A673 (cell line): ENCODE measurements at regions not wholly inside any gene's neighbourhood (a gene's known extent, or its start where the extent isn't known, plus 50 kb on each side); places are given as distances from the start of the nearest gene placed in this dataset.

ENCODE experiments used
- BruUV-seq: library from RNA; stranded (reverse); fragments of 400-500 nt; replicated peaks from 2 replicates; lab custom pipeline; 2021; lab: Mats Ljungman, UMichigan
- CTCF ChIA-PET: fragments of 300-600 bp; sonication (Branson Sonifier 250); formaldehyde crosslinking; loops from one replicate; lab custom pipeline; 2022; ENCODE audit warnings: antibody characterized with exemption; lab: Charles Lee
- POLR2A ChIA-PET: fragments of 300-600 bp; sonication (Branson Sonifier 250); formaldehyde crosslinking; loops from one replicate; lab custom pipeline; 2022; ENCODE audit warnings: antibody characterized with exemption; ENCODE audit not compliant: low non-redundant PET; lab: Charles Lee
- DNase-seq: peaks from one replicate; pipeline ENCODE4 v3.0.0-alpha.2; 2015; ENCODE audit warnings: low spot score
- H3K27ac ChIP-seq: fragments of 200-600 bp; sonication (generic); 2 replicates; pipeline ENCODE4 v1.5.1; 2016; ENCODE audit warnings: mixed run types, low read depth, mild to moderate bottlenecking, mixed read lengths, antibody characterized with exemption, low read length; ENCODE audit not compliant: poor library complexity, severe bottlenecking
- H3K27me3 ChIP-seq: fragments of 200-600 bp; sonication (generic); replicated peaks from 2 replicates; pipeline ENCODE4 v1.6.1; 2017; ENCODE audit warnings: mixed run types, low read depth, mild to moderate bottlenecking, mixed read lengths, antibody characterized with exemption, low read length; ENCODE audit not compliant: insufficient read depth, poor library complexity
- H3K36me3 ChIP-seq: fragments of 200-600 bp; sonication (generic); 2 replicates; pipeline ENCODE4 v1.6.1; 2016; ENCODE audit warnings: mixed run types, mild to moderate bottlenecking, mixed read lengths, antibody characterized with exemption, low read length; ENCODE audit not compliant: insufficient read depth, poor library complexity, severe bottlenecking
- H3K4me1 ChIP-seq: fragments of 200-600 bp; sonication (generic); 2 replicates; pipeline ENCODE4 v1.6.1; 2017; ENCODE audit warnings: mixed run types, mild to moderate bottlenecking, mixed read lengths, antibody characterized with exemption, low read length; ENCODE audit not compliant: insufficient read depth, poor library complexity, severe bottlenecking
- H3K4me3 ChIP-seq: fragments of 200-600 bp; sonication (generic); 2 replicates; pipeline ENCODE4 v1.5.1; 2016; ENCODE audit warnings: low read depth, mixed run types, mild to moderate bottlenecking, mixed read lengths, low read length; ENCODE audit not compliant: poor library complexity, severe bottlenecking
- H3K9me3 ChIP-seq: fragments of 200-600 bp; sonication (generic); 2 replicates; pipeline ENCODE4 v1.6.1; 2016; ENCODE audit warnings: mixed run types, low read depth, mild to moderate bottlenecking, mixed read lengths, antibody characterized with exemption, low read length; ENCODE audit not compliant: poor library complexity, severe bottlenecking
- CTCF ChIP-seq: fragments of 300-800, 200-600 bp; sonication (generic); conservative IDR thresholded peaks from 2 replicates; pipeline ENCODE4 v1.5.1; 2017; ENCODE audit warnings: low read depth, mild to moderate bottlenecking, antibody characterized with exemption, low read length, moderate library complexity, mixed read lengths
- EZH2 ChIP-seq: fragments of 200-600 bp; sonication (generic); IDR thresholded peaks from 2 replicates; pipeline ENCODE4 v1.6.1; 2017; ENCODE audit warnings: borderline replicate concordance, low read depth, mild to moderate bottlenecking, mixed read lengths, antibody characterized with exemption, low read length; ENCODE audit not compliant: poor library complexity, severe bottlenecking
- intact Hi-C: fragments of 100-400 bp; cut with micrococcal nuclease; formaldehyde crosslinking; loops from one replicate; pipeline ENCODE4 v1.10.0; 2022; ENCODE audit not compliant: unreplicated experiment

GRCh38 chr2:4693266-4693665 lies 989.9 kb downstream of the DCDC2C start:
- ChIA-PET CTCF (interaction anchor here (0.6 kb wide), 1 partner anchor 389 kb away, joined by 3 read pairs; no protein-coding TSS in a partner anchor), POLR2A (no interaction called here)
- H3K27ac ChIP-seq, result no peak overlapping the region
- intact Hi-C loops, result no loop called here
- no peaks in the 10 kb centered on the region for H3K36me3 ChIP-seq
- TF ChIP-seq CTCF (no peak), EZH2 (no peak)
- BruUV-seq, result no TSS peak
- H3K27me3 ChIP-seq, result no peaks in the 10 kb centered on the region
- DNase-seq, result peak; percentile 64
- no peaks in the 10 kb centered on the region for H3K9me3 ChIP-seq
- no peak overlapping the region for H3K4me3 ChIP-seq
- H3K4me1 ChIP-seq, result peaks cover 21% of the 10 kb centered on the region

- no peaks in the 10 kb centered on the region for H3K27me3 ChIP-seq
- no peak overlapping the region for H3K4me3 ChIP-seq
- H3K36me3 ChIP-seq, result no peaks in the 10 kb centered on the region
- TF ChIP-seq CTCF (no peak), EZH2 (no peak)
- peaks cover 15% of the 10 kb centered on the region for H3K4me1 ChIP-seq
- no peaks in the 10 kb centered on the region for H3K9me3 ChIP-seq
- no TSS peak for BruUV-seq
- no peak for DNase-seq
- H3K27ac ChIP-seq, result no peak overlapping the region
- intact Hi-C loops, result no loop called here
- POLR2A ChIA-PET, result no interaction called here
- CTCF ChIA-PET, result no interaction called here
Measured at GRCh38 chr2:4695281-4695861, 992.0 kb downstream of the DCDC2C start.

GRCh38 chr2:4715065-4715464 lies 977.1 kb upstream of the SOX11 start:
- CTCF ChIA-PET, result interaction anchor here (0.7 to 1.3 kb wide), 4 partner anchors 61 to 756 kb away, joined by 3 to 15 read pairs (median 8); no protein-coding TSS in a partner anchor
- TF ChIP-seq EZH2 (no peak), CTCF (peak; percentile 57)
- intact Hi-C loops, result loop anchor here (2.0 to 10.0 kb wide), 2 partner anchors 130 to 560 kb away; no protein-coding TSS in a partner anchor

More at GRCh38 chr2:4715065-4715464, 977.1 kb upstream of the SOX11 start:
- Histone ChIP-seq H3K4me1 (no peaks in the 10 kb centered on the region), H3K27me3 (no peaks in the 10 kb centered on the region), H3K36me3 (peaks cover 10% of the 10 kb centered on the region), H3K4me3 (no peak overlapping the region), H3K27ac (peak overlapping the region; percentile 22), H3K9me3 (peaks cover 36% of the 10 kb centered on the region)
- BruUV-seq, result no TSS peak
- peak; percentile 72 for DNase-seq
- POLR2A ChIA-PET, result interaction anchor here (0.5 to 0.7 kb wide), 2 partner anchors 156 to 738 kb away, joined by 3 to 7 read pairs; no protein-coding TSS in a partner anchor
